Muscle layer of duodenum (tissue), 2 donors: ENCODE measurements at regions not wholly inside any gene's neighbourhood (a gene's known extent, or its start where the extent isn't known, plus 50 kb on each side); places are given as distances from the start of the nearest gene placed in this dataset.

ENCODE experiments used
- H3K27ac ChIP-seq: one replicate; pipeline ENCODE4 v1.7.0; 2013; ENCODE audit warnings: mild to moderate bottlenecking, low read length
- H3K27me3 ChIP-seq: one replicate; pipeline ENCODE4 v1.7.0; 2013; ENCODE audit warnings: low read depth, mild to moderate bottlenecking, control low read depth, low read length
- H3K36me3 ChIP-seq, 2 donors: one replicate each; pipeline ENCODE4 v1.7.0; 2013; ENCODE audit warnings: low read length in 2 of 2, control low read depth in 1 of 2, mild to moderate bottlenecking in 1 of 2; ENCODE audit not compliant: insufficient read depth in 2 of 2, control insufficient read depth in 1 of 2
- H3K4me1 ChIP-seq, 2 donors: one replicate each; pipeline ENCODE4 v1.7.0; 2013; ENCODE audit warnings: low read length in 2 of 2, mild to moderate bottlenecking in 2 of 2, control low read depth in 1 of 2, moderate library complexity in 1 of 2; ENCODE audit not compliant: insufficient read depth in 2 of 2, control insufficient read depth in 1 of 2
- H3K4me3 ChIP-seq, 2 donors: one replicate each; pipeline ENCODE4 v1.7.0; 2013; ENCODE audit warnings: low read length in 2 of 2, low read depth in 1 of 2, mild to moderate bottlenecking in 1 of 2
- H3K9me3 ChIP-seq, 2 donors: one replicate each; pipeline ENCODE4 v1.7.0; 2013; ENCODE audit warnings: low read length in 2 of 2, control low read depth in 1 of 2, mild to moderate bottlenecking in 1 of 2; ENCODE audit not compliant: control insufficient read depth in 1 of 2
- donor health status: healthy.

DNA sequence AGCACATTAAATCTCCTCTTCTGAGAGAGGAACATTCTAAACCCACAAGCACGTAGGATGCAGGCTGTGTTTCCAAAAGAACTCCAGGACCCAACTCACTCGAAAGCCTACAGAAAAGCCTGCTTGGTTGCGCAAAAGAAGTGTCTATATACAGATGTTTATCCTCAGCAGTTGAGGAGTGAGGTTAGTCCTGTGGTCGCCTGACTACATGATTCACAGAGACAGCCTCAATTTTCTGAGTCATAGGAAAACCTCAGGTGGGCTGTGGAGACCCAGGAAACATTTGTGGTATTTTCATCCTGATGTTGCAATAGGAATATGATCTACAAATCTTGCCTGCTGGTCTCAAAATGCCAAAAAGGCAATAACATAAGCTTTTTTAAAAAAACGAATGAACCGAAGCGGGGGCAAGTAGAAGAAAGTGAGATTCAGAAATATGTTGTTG, 183.8 kb upstream of the THRB start:
- no peak overlapping the region for H3K4me3 ChIP-seq
- H3K36me3 ChIP-seq: no peaks in the 10 kb centered on the region
- no peaks in the 10 kb centered on the region for H3K9me3 ChIP-seq
- H3K27ac ChIP-seq: no peak overlapping the region
- H3K27me3 ChIP-seq: no peaks in the 10 kb centered on the region
- H3K4me1 ChIP-seq: peaks cover 0 to 1% of the 10 kb centered on the region in 2 donors

DNA sequence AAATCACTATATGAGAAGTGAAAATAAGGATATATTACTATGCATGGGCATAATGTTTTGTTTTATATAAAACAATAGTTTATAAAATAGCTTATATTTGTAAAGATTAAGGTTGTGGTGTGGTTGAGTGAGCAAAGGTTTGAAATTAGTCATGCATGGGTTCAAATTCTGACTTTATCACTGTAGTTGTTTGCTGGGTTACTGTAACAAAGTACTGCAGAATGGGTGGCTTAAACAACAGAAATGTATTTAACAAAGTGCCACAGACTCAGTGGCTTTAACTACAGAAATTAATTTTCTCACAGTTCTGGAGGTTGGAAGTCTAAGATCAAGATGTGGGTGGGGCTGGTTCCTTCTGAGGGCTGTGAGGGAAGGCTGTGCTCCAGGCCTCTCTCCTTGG, 184.8 kb upstream of the THRB start:
- Histone ChIP-seq H3K36me3 (no peaks in the 10 kb centered on the region), H3K9me3 (no peaks in the 10 kb centered on the region), H3K4me3 (no peak overlapping the region), H3K27ac (no peak overlapping the region), H3K4me1 (peaks cover 0 to 4% of the 10 kb centered on the region in 2 donors), H3K27me3 (no peaks in the 10 kb centered on the region)

DNA sequence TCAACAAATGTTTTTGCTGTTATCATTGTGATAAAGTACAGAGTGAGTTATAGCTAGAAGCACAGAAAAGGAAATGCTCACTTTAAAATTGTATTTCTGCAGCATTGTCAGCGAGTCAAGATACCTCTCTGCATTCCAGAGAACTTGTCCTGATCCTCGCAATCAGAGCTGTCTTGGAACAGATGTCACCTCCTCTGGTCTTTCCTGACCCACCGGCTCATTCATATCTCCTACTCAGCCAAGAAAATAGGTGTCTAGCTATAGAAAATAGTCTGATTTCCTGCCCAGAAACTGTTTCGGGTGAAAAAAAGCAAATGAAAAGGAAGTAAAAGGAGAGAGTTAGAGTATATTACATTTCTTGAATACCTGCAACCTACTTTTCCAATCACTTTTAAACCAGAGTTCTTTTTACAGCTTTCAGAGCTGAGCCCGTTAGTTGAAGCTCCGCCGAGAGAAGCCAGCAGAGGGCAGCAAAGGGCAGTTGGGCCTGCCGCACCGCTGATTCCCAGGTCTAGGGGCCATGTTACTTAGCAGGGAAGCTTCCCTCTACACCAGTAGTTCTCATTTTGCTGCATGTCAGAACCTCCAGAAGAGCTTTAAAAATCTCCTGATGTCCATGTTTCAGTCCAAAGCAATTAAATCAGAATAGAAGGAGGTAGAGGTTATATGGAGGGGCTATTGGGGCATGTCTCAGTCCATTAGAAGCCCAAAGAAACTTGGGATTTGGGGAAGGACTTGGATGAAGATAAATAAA, 185.7 kb upstream of the THRB start:
- Histone ChIP-seq H3K9me3 (no peaks in the 10 kb centered on the region), H3K4me3 (no peak overlapping the region), H3K27me3 (no peaks in the 10 kb centered on the region), H3K4me1 (peaks cover 0 to 4% of the 10 kb centered on the region in 2 donors), H3K27ac (no peak overlapping the region), H3K36me3 (no peaks in the 10 kb centered on the region)

DNA sequence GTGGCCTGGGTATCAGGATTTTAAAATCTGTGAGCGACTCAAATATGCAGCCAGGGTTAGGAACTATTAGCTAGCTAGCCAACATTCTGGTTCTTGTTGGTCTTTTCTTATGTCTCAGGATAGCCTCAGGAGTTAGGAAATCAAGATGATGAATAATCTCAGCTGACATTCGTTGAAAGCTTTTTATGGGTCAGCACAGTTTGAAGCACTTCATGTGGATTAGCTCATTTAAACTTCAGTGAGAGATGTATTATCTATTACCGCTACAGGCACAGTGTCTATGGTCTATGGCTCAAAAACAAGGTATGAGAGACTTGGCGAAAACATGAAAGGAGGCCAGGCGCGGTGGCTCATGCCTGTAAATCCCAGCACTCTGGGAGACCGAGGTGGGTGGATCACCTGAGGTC, 187.5 kb upstream of the THRB start:
- no peaks in the 10 kb centered on the region for H3K9me3 ChIP-seq
- no peaks in the 10 kb centered on the region for H3K36me3 ChIP-seq
- no peak overlapping the region for H3K27ac ChIP-seq
- H3K27me3 ChIP-seq: no peaks in the 10 kb centered on the region
- H3K4me3 ChIP-seq: no peak overlapping the region
- peaks cover 0 to 4% of the 10 kb centered on the region in 2 donors for H3K4me1 ChIP-seq

DNA sequence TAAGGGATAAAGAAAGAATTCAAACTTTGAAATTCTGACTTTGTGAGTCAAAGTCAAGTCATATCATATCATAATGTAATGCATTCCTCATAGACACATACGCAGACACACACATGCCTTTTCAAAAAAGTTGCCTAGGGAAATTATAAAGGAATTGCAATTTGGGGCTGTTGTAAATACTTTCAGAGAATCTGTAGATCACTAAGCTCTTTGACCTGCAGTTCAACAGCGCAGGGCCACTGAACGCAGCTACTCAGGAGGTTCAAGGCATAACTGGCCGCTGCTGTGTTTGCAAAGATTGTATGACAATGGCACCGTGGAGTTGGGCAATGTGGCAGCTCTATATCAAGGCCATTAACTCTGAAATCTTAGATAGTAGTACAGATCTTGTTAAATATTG, 188.4 kb upstream of the THRB start:
- H3K9me3 ChIP-seq: no peaks in the 10 kb centered on the region
- peaks cover 0 to 4% of the 10 kb centered on the region in 2 donors for H3K4me1 ChIP-seq
- H3K36me3 ChIP-seq: no peaks in the 10 kb centered on the region
- no peaks in the 10 kb centered on the region for H3K27me3 ChIP-seq
- H3K4me3 ChIP-seq: no peak overlapping the region
- H3K27ac ChIP-seq: no peak overlapping the region

DNA sequence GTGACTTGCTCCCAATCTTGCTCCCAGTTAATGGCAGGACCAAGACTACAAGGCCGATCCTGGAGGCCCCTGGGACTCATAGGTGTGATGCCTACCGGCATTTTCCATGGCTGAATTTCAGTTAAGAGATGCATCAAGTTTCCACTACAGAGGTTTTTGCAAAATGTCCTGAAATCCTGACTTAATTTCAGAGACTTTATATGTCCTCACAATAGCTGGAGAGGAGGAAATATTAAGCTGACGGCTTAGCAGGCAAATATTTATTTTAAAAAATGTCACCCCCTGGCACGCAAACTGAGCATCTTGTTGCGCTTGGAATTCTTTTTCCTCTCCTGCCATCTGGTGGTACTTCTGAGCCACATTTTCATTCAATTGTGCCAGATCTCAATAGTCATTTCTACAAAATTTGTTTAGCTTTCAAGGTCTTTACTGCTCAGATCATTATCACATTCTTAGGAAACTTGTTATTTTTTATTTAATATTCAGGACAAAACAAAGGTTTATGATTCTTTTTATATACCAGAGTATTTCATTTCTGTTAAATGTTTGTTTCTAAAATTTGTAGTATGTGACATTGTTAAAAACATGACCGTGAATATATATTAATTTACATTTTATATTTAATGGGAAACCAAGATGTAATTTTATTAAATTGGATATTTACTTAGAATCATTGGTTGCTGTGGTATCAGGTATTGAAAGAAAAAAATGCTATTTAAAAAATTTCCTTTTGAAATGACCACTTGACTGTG, 189.2 kb upstream of the THRB start:
- no peak overlapping the region for H3K27ac ChIP-seq
- no peaks in the 10 kb centered on the region for H3K9me3 ChIP-seq
- no peaks in the 10 kb centered on the region for H3K36me3 ChIP-seq
- no peak overlapping the region for H3K4me3 ChIP-seq
- peaks cover 0 to 4% of the 10 kb centered on the region in 2 donors for H3K4me1 ChIP-seq
- no peaks in the 10 kb centered on the region for H3K27me3 ChIP-seq

DNA sequence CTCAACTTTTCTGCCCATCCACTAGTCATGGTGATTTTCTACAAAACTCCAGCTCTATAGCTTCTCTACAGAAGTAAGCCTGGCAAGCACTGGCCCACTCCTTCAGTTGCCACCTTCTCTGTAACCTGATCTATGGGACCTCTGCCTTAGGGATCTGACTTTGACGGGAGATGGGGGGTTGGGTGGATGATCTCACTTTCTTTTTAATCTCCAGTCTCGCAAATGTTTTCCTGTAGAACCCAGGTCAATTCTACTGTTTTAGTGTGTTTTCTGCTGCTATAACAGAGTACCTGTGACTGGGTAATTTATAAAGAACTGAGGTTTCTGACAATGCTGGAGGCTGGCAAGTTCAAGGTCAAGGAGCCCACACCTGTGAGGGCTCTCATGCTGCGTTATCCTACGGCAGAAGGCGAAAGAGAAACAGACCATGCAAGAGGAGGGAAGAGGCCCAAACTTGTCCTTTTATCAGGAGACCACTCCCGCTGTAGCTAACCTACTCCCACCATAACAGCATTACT, 189.9 kb upstream of the THRB start:
- Histone ChIP-seq H3K4me3 (no peak overlapping the region), H3K4me1 (peaks cover 0 to 4% of the 10 kb centered on the region in 2 donors), H3K27ac (no peak overlapping the region), H3K9me3 (no peaks in the 10 kb centered on the region), H3K27me3 (no peaks in the 10 kb centered on the region), H3K36me3 (no peaks in the 10 kb centered on the region)

DNA sequence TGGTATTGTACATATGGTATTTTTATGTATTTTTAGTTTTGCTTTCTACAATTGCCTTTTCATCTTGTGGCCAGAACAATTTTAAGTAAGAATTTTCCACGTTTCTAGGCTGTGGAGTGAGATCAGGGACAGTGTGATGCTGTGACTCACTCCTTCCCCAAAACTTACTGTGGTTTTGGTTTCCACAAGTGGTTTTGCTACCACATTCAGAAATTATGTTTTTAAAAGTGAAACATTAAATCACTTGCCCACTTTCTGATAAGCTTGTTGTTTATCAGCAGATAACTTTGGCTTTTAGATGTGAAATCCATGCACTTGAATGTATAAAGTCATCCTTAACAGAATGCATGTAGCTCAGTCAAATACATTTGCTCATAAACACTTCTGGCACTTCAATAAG, 192.2 kb upstream of the THRB start:
- H3K4me3 ChIP-seq: no peak overlapping the region
- H3K36me3 ChIP-seq: no peaks in the 10 kb centered on the region
- no peaks in the 10 kb centered on the region for H3K27me3 ChIP-seq
- H3K4me1 ChIP-seq: peaks cover 0 to 4% of the 10 kb centered on the region in 2 donors
- no peaks in the 10 kb centered on the region for H3K9me3 ChIP-seq
- H3K27ac ChIP-seq: no peak overlapping the region

DNA sequence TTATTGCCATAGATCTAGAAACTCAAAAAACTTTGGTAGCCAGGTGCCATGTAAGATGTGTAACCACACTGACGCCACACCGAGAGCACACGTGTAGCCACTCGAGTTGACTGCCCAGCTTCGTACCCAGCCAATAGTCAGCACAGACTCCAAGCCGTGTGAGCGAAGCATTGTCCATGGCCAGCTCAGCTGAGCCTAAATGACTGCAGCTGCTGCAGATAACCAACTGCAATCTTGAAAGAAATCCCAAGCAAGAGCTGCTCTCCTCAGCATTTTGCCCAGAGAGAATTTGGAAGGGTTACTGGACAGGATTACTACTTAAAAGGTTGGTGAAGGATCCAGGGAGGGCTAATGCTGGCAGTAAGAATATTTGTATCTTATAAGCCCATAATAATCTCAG, 193.0 kb upstream of the THRB start:
- Histone ChIP-seq H3K36me3 (no peaks in the 10 kb centered on the region), H3K27me3 (no peaks in the 10 kb centered on the region), H3K9me3 (no peaks in the 10 kb centered on the region), H3K27ac (no peak overlapping the region), H3K4me3 (no peak overlapping the region), H3K4me1 (peaks cover 0 to 4% of the 10 kb centered on the region in 2 donors)

DNA sequence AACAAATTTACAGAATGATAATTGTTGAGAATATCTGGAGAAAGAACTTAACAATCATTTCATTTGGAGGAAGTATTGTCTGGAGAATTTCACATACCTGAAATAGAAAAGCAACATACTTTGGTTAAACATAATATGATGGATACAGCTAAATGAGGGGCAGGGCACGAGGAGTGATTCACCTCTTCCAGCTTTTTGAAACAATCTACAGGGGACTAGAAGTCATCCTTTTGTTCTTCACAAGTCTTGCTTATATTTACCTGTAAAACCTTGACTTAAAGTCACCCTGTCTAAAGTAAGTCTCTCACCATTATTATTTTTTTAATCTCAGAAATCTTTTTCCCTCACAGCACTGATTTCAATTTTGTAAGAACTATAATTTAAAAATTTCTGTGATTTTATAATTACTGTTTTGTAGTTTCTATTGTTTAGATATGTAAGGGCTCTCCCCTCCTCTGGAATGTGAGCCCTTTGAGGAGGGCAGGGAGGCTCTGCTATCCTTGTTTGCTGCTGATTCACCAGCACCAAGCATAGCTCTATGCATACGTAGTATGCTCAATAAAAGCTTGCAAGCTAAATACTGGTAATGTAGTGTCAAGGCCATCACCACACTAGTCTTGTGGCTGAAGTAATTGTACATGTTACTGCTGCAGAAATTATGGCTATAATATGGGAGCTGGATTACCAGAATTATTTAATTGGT, 193.9 kb upstream of the THRB start:
- H3K36me3 ChIP-seq: no peaks in the 10 kb centered on the region
- H3K9me3 ChIP-seq: no peaks in the 10 kb centered on the region
- no peaks in the 10 kb centered on the region for H3K27me3 ChIP-seq
- peaks cover 0 to 1% of the 10 kb centered on the region in 2 donors for H3K4me1 ChIP-seq
- no peak overlapping the region for H3K27ac ChIP-seq
- no peak overlapping the region for H3K4me3 ChIP-seq

DNA sequence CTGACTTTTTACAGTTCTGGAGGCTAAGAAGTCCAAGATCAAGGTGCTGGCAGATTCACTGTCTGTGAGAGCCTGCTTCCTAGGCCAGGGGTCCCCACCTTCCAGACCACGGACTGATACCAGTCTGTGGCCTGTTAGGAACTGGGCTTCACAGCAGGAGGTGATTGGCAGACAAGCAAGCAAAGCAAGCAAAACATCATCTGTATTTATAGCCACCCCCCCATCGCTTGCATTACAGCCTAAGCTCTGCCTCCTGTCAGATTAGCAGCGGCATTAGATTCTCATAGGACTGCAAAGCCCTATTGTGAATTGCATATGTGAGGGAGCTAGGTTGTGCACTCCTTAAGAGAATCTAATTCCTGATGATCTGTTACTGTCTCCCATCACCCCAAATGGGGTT, 194.7 kb upstream of the THRB start:
- no peak overlapping the region for H3K4me3 ChIP-seq
- H3K27ac ChIP-seq: no peak overlapping the region
- no peaks in the 10 kb centered on the region for H3K36me3 ChIP-seq
- no peaks in the 10 kb centered on the region for H3K9me3 ChIP-seq
- H3K27me3 ChIP-seq: no peaks in the 10 kb centered on the region
- H3K4me1 ChIP-seq: no peaks in the 10 kb centered on the region
